GM23338 (cell line): ENCODE measurements at regions not wholly inside any gene's neighbourhood (a gene's known extent, or its start where the extent isn't known, plus 50 kb on each side); places are given as distances from the start of the nearest gene placed in this dataset.

Experiments used
- ATAC-seq: fragments of 200-7000 bp; cut with Tn5 transposase; 3 replicates; pipeline ENCODE4 v1.9.1; 2020
- DNase-seq: peaks from one replicate; pipeline ENCODE4 v3.0.0-alpha.2; 2015; ENCODE audit warnings: low spot score
- H2AFZ ChIP-seq: fragments of 200-600 bp; sonication (generic); 2 replicates; pipeline ENCODE4 v1.8.0; 2016; ENCODE audit warnings: antibody characterized with exemption, mild to moderate bottlenecking, moderate library complexity
- H3F3A ChIP-seq: fragments of 200-600 bp; sonication (generic); replicated peaks from 2 replicates; pipeline ENCODE4 v1.8.0; 2017; ENCODE audit warnings: antibody characterized with exemption, mixed run types, low read depth
- H3K27ac ChIP-seq: fragments of 200-600 bp; sonication (generic); 2 replicates; pipeline ENCODE4 v1.6.1; 2016; ENCODE audit warnings: low read depth
- H3K27me3 ChIP-seq: fragments of 200-600 bp; sonication (generic); 2 replicates; pipeline ENCODE4 v1.8.0; 2016; ENCODE audit warnings: mild to moderate bottlenecking, mixed run types, moderate library complexity; ENCODE audit not compliant: insufficient read depth
- H3K36me3 ChIP-seq: fragments of 200-600 bp; sonication (generic); 2 replicates; pipeline ENCODE4 v1.8.0; 2016; ENCODE audit warnings: mild to moderate bottlenecking; ENCODE audit not compliant: insufficient read depth
- H3K4me1 ChIP-seq: fragments of 200-600 bp; sonication (generic); 2 replicates; pipeline ENCODE4 v1.8.0; 2016; ENCODE audit warnings: mild to moderate bottlenecking, moderate library complexity; ENCODE audit not compliant: insufficient read depth
- H3K4me2 ChIP-seq: fragments of 200-600 bp; sonication (generic); 2 replicates; pipeline ENCODE4 v1.7.1; 2017; ENCODE audit warnings: mixed run types
- H3K4me3 ChIP-seq: fragments of 200-600 bp; sonication (generic); 2 replicates; pipeline ENCODE4 v1.6.1; 2016; ENCODE audit warnings: mixed run types
- H3K79me2 ChIP-seq: fragments of 200-600 bp; sonication (generic); replicated peaks from 2 replicates; pipeline ENCODE4 v1.8.0; 2017; ENCODE audit warnings: mild to moderate bottlenecking; ENCODE audit not compliant: insufficient read depth
- H3K9me2 ChIP-seq: fragments of 200-600 bp; sonication (generic); 2 replicates; pipeline ENCODE4 v1.8.0; 2017; ENCODE audit not compliant: insufficient read depth
- H4K20me1 ChIP-seq: fragments of 200-600 bp; sonication (generic); replicated peaks from 2 replicates; pipeline ENCODE4 v1.8.0; 2017; ENCODE audit warnings: mild to moderate bottlenecking; ENCODE audit not compliant: insufficient read depth
- H3K27ac Mint-ChIP-seq: 2 replicates; pipeline ENCODE4 v1.8.0; 2020; ENCODE audit warnings: inconsistent platforms, mild to moderate bottlenecking, moderate library complexity, mixed read lengths
- H3K27me3 Mint-ChIP-seq: 3 replicates; pipeline ENCODE4 v1.8.0; 2022; ENCODE audit warnings: low read depth, mild to moderate bottlenecking, moderate library complexity, mixed read lengths, inconsistent platforms; ENCODE audit not compliant: insufficient read depth, poor library complexity
- H3K36me3 Mint-ChIP-seq: 3 replicates; pipeline ENCODE4 v1.8.0; 2021; ENCODE audit warnings: low read depth, mild to moderate bottlenecking, inconsistent platforms, moderate library complexity, mixed read lengths
- H3K4me1 Mint-ChIP-seq: 3 replicates; pipeline ENCODE4 v1.8.0; 2020; ENCODE audit warnings: mild to moderate bottlenecking, inconsistent platforms, mixed read lengths
- H3K4me3 Mint-ChIP-seq: 3 replicates; pipeline ENCODE4 v1.8.0; 2021; ENCODE audit warnings: moderate library complexity, mild to moderate bottlenecking, inconsistent platforms, mixed read lengths
- H3K9me3 Mint-ChIP-seq: 3 replicates; pipeline ENCODE4 v1.8.0; 2020; ENCODE audit warnings: moderate library complexity, mild to moderate bottlenecking, inconsistent platforms, mixed read lengths
- CREB1 ChIP-seq: fragments of 250-450 bp; sonication (Bioruptor Pico); IDR thresholded peaks from 2 replicates; pipeline ENCODE4 v1.5.0; 2020; ENCODE audit warnings: low read depth, mild to moderate bottlenecking, moderate library complexity
- EZH2 ChIP-seq: fragments of 200-600 bp; sonication (generic); IDR thresholded peaks from one replicate; pipeline ENCODE4 v1.8.0; 2017; ENCODE audit warnings: antibody characterized with exemption, mild to moderate bottlenecking, low read depth; ENCODE audit not compliant: unreplicated experiment
- EZH2phosphoT487 ChIP-seq: fragments of 200-600 bp; sonication (generic); IDR thresholded peaks from one replicate; pipeline ENCODE4 v1.8.1; 2018; ENCODE audit warnings: antibody characterized with exemption; ENCODE audit not compliant: unreplicated experiment
- JUNB ChIP-seq: IDR thresholded peaks from one replicate; pipeline ENCODE4 v1.6.1; 2016; ENCODE audit warnings: antibody characterized with exemption; ENCODE audit not compliant: unreplicated experiment
- NANOG ChIP-seq: IDR thresholded peaks from 2 replicates; pipeline ENCODE4 v1.6.1; 2016; ENCODE audit warnings: antibody characterized with exemption, borderline replicate concordance
- POLR2AphosphoS5 ChIP-seq: IDR thresholded peaks from 2 replicates; pipeline ENCODE4 v1.6.1; 2016; ENCODE audit warnings: antibody characterized with exemption, low read depth
- STAT1 ChIP-seq: IDR thresholded peaks from one replicate; pipeline ENCODE4 v1.6.1; 2016; ENCODE audit warnings: antibody characterized with exemption; ENCODE audit not compliant: unreplicated experiment
- ZNF114 ChIP-seq: fragments of 250-450 bp; sonication (Bioruptor Pico); IDR thresholded peaks from 2 replicates; pipeline ENCODE4 v1.5.0; 2020; ENCODE audit warnings: mild to moderate bottlenecking, moderate library complexity
- ZNF331 ChIP-seq: fragments of 250-450 bp; sonication (Bioruptor Pico); IDR thresholded peaks from 2 replicates; pipeline ENCODE4 v1.5.0; 2020; ENCODE audit warnings: low read depth, mild to moderate bottlenecking, moderate library complexity
- TF ChIP-seq, protein P1 (sequence below): IDR thresholded peaks from 2 replicates; pipeline ENCODE4 v1.6.1; 2016; ENCODE audit warnings: antibody characterized with exemption
- TF ChIP-seq, protein P2 (sequence below): fragments of 250-450 bp; sonication (Bioruptor Pico); IDR thresholded peaks from 2 replicates; pipeline ENCODE4 v1.5.0; 2020; ENCODE audit warnings: mild to moderate bottlenecking, moderate library complexity
- TF ChIP-seq, protein P3 (sequence below), 2 experiments: fragments of 200-600 bp in 1 of 2; sonication (generic) in 1 of 2; conservative IDR thresholded peaks; 2 replicates each; pipeline versions ENCODE4 v1.5.1 to v1.6.1; 2016 to 2017; ENCODE audit warnings: antibody characterized with exemption in 2 of 2, low read depth in 2 of 2, mild to moderate bottlenecking in 2 of 2, moderate library complexity in 1 of 2
- TF ChIP-seq, protein P4 (sequence below): IDR thresholded peaks from one replicate; pipeline ENCODE4 v1.6.1; 2018; ENCODE audit warnings: antibody characterized with exemption; ENCODE audit not compliant: unreplicated experiment

DNA sequence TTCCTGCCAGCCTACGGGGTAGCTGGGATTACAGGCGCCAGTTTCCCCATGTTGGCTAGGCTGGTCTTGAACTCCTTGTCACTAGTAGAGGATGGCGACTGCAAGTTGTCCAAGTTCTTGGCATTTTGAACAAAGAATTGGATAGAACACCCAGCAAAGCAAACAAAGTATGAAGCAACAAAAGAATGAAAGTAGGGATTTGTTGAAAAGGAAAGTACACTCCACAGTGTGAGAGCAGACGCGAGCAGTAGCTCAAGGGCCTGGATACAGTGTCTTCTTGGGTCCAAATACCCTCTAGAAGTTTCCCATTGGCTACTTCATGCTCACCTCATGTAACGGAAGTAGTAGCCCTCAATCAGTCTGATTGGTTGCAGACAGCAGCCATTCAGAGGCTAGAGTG, 152.2 kb downstream of the CCER1 start:
- H3K4me3 ChIP-seq: no peak overlapping the region
- Mint-ChIP-seq H3K4me1 (no peaks in the 10 kb centered on the region), H3K4me3 (no peak overlapping the region), H3K27me3 (peaks cover 3% of the 10 kb centered on the region), H3K36me3 (no peaks in the 10 kb centered on the region), H3K9me3 (peaks cover 6% of the 10 kb centered on the region; the same call in 1 of the 3 replicates), H3K27ac (no peak overlapping the region)
- no peaks in the 10 kb centered on the region for H3K27me3 ChIP-seq
- H3F3A ChIP-seq: no peaks in the 10 kb centered on the region
- no peak overlapping the region for H2AFZ ChIP-seq
- ATAC-seq: no peak
- no peaks in the 10 kb centered on the region for H3K9me2 ChIP-seq
- H3K4me2 ChIP-seq: no peak overlapping the region
- no peaks in the 10 kb centered on the region for H4K20me1 ChIP-seq
- TF ChIP-seq JUNB (no peak), ZNF114 (no peak), CREB1 (no peak), STAT1 (no peak), EZH2phosphoT487 (no peak), ZNF331 (CRISPR knock-in tag) (no peak), EZH2 (no peak), POLR2AphosphoS5 (no peak), NANOG (no peak)
- TF ChIP-seq, protein P1, sequence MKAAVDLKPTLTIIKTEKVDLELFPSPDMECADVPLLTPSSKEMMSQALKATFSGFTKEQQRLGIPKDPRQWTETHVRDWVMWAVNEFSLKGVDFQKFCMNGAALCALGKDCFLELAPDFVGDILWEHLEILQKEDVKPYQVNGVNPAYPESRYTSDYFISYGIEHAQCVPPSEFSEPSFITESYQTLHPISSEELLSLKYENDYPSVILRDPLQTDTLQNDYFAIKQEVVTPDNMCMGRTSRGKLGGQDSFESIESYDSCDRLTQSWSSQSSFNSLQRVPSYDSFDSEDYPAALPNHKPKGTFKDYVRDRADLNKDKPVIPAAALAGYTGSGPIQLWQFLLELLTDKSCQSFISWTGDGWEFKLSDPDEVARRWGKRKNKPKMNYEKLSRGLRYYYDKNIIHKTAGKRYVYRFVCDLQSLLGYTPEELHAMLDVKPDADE: no peak
- TF ChIP-seq, protein P2, sequence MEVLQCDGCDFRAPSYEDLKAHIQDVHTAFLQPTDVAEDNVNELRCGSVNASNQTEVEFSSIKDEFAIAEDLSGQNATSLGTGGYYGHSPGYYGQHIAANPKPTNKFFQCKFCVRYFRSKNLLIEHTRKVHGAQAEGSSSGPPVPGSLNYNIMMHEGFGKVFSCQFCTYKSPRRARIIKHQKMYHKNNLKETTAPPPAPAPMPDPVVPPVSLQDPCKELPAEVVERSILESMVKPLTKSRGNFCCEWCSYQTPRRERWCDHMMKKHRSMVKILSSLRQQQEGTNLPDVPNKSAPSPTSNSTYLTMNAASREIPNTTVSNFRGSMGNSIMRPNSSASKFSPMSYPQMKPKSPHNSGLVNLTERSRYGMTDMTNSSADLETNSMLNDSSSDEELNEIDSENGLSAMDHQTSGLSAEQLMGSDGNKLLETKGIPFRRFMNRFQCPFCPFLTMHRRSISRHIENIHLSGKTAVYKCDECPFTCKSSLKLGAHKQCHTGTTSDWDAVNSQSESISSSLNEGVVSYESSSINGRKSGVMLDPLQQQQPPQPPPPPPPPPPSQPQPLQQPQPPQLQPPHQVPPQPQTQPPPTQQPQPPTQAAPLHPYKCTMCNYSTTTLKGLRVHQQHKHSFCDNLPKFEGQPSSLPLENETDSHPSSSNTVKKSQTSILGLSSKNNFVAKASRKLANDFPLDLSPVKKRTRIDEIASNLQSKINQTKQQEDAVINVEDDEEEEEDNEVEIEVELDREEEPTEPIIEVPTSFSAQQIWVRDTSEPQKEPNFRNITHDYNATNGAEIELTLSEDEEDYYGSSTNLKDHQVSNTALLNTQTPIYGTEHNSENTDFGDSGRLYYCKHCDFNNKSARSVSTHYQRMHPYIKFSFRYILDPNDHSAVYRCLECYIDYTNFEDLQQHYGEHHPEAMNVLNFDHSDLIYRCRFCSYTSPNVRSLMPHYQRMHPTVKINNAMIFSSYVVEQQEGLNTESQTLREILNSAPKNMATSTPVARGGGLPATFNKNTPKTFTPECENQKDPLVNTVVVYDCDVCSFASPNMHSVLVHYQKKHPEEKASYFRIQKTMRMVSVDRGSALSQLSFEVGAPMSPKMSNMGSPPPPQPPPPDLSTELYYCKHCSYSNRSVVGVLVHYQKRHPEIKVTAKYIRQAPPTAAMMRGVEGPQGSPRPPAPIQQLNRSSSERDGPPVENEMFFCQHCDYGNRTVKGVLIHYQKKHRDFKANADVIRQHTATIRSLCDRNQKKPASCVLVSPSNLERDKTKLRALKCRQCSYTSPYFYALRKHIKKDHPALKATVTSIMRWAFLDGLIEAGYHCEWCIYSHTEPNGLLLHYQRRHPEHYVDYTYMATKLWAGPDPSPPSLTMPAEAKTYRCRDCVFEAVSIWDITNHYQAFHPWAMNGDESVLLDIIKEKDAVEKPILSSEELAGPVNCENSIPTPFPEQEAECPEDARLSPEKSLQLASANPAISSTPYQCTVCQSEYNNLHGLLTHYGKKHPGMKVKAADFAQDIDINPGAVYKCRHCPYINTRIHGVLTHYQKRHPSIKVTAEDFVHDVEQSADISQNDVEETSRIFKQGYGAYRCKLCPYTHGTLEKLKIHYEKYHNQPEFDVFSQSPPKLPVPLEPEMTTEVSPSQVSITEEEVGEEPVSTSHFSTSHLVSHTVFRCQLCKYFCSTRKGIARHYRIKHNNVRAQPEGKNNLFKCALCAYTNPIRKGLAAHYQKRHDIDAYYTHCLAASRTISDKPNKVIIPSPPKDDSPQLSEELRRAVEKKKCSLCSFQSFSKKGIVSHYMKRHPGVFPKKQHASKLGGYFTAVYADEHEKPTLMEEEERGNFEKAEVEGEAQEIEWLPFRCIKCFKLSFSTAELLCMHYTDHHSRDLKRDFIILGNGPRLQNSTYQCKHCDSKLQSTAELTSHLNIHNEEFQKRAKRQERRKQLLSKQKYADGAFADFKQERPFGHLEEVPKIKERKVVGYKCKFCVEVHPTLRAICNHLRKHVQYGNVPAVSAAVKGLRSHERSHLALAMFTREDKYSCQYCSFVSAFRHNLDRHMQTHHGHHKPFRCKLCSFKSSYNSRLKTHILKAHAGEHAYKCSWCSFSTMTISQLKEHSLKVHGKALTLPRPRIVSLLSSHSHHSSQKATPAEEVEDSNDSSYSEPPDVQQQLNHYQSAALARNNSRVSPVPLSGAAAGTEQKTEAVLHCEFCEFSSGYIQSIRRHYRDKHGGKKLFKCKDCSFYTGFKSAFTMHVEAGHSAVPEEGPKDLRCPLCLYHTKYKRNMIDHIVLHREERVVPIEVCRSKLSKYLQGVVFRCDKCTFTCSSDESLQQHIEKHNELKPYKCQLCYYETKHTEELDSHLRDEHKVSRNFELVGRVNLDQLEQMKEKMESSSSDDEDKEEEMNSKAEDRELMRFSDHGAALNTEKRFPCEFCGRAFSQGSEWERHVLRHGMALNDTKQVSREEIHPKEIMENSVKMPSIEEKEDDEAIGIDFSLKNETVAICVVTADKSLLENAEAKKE (CRISPR knock-in tag): no peak
- TF ChIP-seq, protein P3, sequence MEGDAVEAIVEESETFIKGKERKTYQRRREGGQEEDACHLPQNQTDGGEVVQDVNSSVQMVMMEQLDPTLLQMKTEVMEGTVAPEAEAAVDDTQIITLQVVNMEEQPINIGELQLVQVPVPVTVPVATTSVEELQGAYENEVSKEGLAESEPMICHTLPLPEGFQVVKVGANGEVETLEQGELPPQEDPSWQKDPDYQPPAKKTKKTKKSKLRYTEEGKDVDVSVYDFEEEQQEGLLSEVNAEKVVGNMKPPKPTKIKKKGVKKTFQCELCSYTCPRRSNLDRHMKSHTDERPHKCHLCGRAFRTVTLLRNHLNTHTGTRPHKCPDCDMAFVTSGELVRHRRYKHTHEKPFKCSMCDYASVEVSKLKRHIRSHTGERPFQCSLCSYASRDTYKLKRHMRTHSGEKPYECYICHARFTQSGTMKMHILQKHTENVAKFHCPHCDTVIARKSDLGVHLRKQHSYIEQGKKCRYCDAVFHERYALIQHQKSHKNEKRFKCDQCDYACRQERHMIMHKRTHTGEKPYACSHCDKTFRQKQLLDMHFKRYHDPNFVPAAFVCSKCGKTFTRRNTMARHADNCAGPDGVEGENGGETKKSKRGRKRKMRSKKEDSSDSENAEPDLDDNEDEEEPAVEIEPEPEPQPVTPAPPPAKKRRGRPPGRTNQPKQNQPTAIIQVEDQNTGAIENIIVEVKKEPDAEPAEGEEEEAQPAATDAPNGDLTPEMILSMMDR (conservative IDR thresholded peaks at IDR 0.05; ENCODE audit: low read depth in 2 of 2): no peak
- TF ChIP-seq, protein P4, sequence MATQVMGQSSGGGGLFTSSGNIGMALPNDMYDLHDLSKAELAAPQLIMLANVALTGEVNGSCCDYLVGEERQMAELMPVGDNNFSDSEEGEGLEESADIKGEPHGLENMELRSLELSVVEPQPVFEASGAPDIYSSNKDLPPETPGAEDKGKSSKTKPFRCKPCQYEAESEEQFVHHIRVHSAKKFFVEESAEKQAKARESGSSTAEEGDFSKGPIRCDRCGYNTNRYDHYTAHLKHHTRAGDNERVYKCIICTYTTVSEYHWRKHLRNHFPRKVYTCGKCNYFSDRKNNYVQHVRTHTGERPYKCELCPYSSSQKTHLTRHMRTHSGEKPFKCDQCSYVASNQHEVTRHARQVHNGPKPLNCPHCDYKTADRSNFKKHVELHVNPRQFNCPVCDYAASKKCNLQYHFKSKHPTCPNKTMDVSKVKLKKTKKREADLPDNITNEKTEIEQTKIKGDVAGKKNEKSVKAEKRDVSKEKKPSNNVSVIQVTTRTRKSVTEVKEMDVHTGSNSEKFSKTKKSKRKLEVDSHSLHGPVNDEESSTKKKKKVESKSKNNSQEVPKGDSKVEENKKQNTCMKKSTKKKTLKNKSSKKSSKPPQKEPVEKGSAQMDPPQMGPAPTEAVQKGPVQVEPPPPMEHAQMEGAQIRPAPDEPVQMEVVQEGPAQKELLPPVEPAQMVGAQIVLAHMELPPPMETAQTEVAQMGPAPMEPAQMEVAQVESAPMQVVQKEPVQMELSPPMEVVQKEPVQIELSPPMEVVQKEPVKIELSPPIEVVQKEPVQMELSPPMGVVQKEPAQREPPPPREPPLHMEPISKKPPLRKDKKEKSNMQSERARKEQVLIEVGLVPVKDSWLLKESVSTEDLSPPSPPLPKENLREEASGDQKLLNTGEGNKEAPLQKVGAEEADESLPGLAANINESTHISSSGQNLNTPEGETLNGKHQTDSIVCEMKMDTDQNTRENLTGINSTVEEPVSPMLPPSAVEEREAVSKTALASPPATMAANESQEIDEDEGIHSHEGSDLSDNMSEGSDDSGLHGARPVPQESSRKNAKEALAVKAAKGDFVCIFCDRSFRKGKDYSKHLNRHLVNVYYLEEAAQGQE: no peak
- no peaks in the 10 kb centered on the region for H3K4me1 ChIP-seq
- no peaks in the 10 kb centered on the region for H3K79me2 ChIP-seq
- no peak for DNase-seq
- H3K36me3 ChIP-seq: no peaks in the 10 kb centered on the region
- H3K27ac ChIP-seq: no peak overlapping the region
